H1 (cell line): ENCODE measurements at regions not wholly inside any gene's neighbourhood (a gene's known extent, or its start where the extent isn't known, plus 50 kb on each side); places are given as distances from the start of the nearest gene placed in this dataset.

Experiments
- CBX8 ChIP-seq: fragments of 300-800, 300-1000 bp; sonication (generic); IDR thresholded peaks from 2 replicates; pipeline ENCODE4 v1.7.1; 2016; ENCODE audit warnings: low read depth, low read length, borderline replicate concordance
- EZH2 ChIP-seq: fragments of 200-600 bp; sonication (generic); IDR thresholded peaks from 2 replicates; pipeline ENCODE4 v1.7.1; 2012; ENCODE audit warnings: low read depth, mild to moderate bottlenecking, moderate library complexity, low read length, inconsistent platforms; ENCODE audit not compliant: severe bottlenecking
- RNF2 ChIP-seq: fragments of 200-900, 300-1000 bp; sonication (generic); IDR thresholded peaks from 2 replicates; pipeline ENCODE4 v1.7.1; 2016; ENCODE audit warnings: borderline replicate concordance, low read depth, mild to moderate bottlenecking, antibody characterized with exemption, low read length; ENCODE audit not compliant: poor library complexity, severe bottlenecking; ENCODE audit errors: missing control alignments
- TF ChIP-seq, protein P1 (sequence below): fragments of 300-600 bp; sonication (generic); IDR thresholded peaks from 2 replicates; pipeline ENCODE4 v1.7.1; 2012; ENCODE audit warnings: low read length, moderate library complexity, mild to moderate bottlenecking, inconsistent platforms; ENCODE audit not compliant: insufficient replicate concordance

DNA sequence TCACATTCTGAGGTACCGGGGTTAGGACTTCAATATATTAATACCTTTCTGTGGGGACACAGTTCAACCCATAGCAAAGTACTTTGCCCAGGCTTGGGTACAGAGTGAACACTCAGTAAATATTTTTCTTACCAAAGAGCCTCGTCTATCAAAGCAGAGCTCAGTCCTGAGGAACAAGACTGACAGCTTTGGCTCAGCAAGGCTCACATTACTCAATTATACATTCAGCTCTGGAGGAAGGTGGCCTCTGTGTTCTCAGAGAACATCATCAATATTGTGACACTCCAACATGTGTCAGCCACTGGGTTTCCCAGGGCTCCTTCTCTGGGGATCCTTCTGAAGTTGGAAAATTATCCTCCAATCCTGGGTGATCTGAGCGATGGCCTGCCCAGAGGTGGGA is 186.4 kb downstream of the NMUR2 start (continued):
- TF ChIP-seq, protein P1, sequence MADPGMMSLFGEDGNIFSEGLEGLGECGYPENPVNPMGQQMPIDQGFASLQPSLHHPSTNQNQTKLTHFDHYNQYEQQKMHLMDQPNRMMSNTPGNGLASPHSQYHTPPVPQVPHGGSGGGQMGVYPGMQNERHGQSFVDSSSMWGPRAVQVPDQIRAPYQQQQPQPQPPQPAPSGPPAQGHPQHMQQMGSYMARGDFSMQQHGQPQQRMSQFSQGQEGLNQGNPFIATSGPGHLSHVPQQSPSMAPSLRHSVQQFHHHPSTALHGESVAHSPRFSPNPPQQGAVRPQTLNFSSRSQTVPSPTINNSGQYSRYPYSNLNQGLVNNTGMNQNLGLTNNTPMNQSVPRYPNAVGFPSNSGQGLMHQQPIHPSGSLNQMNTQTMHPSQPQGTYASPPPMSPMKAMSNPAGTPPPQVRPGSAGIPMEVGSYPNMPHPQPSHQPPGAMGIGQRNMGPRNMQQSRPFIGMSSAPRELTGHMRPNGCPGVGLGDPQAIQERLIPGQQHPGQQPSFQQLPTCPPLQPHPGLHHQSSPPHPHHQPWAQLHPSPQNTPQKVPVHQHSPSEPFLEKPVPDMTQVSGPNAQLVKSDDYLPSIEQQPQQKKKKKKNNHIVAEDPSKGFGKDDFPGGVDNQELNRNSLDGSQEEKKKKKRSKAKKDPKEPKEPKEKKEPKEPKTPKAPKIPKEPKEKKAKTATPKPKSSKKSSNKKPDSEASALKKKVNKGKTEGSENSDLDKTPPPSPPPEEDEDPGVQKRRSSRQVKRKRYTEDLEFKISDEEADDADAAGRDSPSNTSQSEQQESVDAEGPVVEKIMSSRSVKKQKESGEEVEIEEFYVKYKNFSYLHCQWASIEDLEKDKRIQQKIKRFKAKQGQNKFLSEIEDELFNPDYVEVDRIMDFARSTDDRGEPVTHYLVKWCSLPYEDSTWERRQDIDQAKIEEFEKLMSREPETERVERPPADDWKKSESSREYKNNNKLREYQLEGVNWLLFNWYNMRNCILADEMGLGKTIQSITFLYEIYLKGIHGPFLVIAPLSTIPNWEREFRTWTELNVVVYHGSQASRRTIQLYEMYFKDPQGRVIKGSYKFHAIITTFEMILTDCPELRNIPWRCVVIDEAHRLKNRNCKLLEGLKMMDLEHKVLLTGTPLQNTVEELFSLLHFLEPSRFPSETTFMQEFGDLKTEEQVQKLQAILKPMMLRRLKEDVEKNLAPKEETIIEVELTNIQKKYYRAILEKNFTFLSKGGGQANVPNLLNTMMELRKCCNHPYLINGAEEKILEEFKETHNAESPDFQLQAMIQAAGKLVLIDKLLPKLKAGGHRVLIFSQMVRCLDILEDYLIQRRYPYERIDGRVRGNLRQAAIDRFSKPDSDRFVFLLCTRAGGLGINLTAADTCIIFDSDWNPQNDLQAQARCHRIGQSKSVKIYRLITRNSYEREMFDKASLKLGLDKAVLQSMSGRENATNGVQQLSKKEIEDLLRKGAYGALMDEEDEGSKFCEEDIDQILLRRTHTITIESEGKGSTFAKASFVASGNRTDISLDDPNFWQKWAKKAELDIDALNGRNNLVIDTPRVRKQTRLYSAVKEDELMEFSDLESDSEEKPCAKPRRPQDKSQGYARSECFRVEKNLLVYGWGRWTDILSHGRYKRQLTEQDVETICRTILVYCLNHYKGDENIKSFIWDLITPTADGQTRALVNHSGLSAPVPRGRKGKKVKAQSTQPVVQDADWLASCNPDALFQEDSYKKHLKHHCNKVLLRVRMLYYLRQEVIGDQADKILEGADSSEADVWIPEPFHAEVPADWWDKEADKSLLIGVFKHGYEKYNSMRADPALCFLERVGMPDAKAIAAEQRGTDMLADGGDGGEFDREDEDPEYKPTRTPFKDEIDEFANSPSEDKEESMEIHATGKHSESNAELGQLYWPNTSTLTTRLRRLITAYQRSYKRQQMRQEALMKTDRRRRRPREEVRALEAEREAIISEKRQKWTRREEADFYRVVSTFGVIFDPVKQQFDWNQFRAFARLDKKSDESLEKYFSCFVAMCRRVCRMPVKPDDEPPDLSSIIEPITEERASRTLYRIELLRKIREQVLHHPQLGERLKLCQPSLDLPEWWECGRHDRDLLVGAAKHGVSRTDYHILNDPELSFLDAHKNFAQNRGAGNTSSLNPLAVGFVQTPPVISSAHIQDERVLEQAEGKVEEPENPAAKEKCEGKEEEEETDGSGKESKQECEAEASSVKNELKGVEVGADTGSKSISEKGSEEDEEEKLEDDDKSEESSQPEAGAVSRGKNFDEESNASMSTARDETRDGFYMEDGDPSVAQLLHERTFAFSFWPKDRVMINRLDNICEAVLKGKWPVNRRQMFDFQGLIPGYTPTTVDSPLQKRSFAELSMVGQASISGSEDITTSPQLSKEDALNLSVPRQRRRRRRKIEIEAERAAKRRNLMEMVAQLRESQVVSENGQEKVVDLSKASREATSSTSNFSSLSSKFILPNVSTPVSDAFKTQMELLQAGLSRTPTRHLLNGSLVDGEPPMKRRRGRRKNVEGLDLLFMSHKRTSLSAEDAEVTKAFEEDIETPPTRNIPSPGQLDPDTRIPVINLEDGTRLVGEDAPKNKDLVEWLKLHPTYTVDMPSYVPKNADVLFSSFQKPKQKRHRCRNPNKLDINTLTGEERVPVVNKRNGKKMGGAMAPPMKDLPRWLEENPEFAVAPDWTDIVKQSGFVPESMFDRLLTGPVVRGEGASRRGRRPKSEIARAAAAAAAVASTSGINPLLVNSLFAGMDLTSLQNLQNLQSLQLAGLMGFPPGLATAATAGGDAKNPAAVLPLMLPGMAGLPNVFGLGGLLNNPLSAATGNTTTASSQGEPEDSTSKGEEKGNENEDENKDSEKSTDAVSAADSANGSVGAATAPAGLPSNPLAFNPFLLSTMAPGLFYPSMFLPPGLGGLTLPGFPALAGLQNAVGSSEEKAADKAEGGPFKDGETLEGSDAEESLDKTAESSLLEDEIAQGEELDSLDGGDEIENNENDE = no peak
- TF ChIP-seq CBX8 (no peak), RNF2 (no peak), EZH2 (no peak)
